ENCODE measurements at regions not wholly inside any gene's neighbourhood (a gene's known extent, or its start where the extent isn't known, plus 50 kb on each side); places are given as distances from the start of the nearest gene placed in this dataset.

DNA sequence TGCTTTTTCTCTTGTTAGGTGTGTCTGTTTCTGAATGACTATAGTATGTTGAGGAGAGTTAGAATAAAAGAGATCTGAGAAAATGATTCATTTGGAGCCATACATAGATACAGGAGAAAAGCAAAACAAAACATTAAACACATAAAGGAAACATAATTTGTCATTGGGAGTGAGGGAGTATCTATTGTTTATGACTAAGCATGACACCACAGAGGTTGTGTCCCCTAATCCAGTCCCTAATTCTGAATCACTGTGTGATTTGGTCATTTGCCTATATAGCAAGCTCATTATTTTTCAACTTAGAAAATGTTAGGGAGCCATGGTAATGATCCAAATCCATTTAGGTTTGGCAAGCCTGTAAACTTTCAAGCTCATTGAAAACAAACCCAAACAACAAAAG lies 132.3 kb upstream of the BMPER start:
- in situ Hi-C loops (cut with HindIII; ENCODE audit: low pct_unique_long_range_greater_than_20kb, low sequenced_read_pairs) (no loop called here), intact Hi-C loops (cut with micrococcal nuclease; ENCODE audit: unreplicated experiment) (no loop called here)
- ATAC-seq (no peak), DNase-seq (ENCODE audit: low read depth, low spot score) (no peak)
- ChIA-PET POLR2A (no interaction called here), CTCF (no interaction called here)
- Histone ChIP-seq H3K9me3 (ENCODE audit: control insufficient read depth, insufficient read depth, low read depth, low read length) (no peaks in the 10 kb centered on the region), H3K4me1 (ENCODE audit: control insufficient read depth, insufficient read depth, low read length) (no peaks in the 10 kb centered on the region), H3K36me3 (ENCODE audit: control insufficient read depth, insufficient read depth, low read length) (no peaks in the 10 kb centered on the region), H3K4me3 (ENCODE audit: low read depth in 2 of 2, low read length in 2 of 2) (no peak overlapping the region), H3K27me3 (ENCODE audit: control insufficient read depth, insufficient read depth, low read length) (no peaks in the 10 kb centered on the region), H3K27ac (ENCODE audit: low read length) (no peak overlapping the region)
- TF ChIP-seq TCF7L2 (IDR thresholded peaks at IDR 0.05; ENCODE audit: low read depth, low read length) = no peak
- TF ChIP-seq SIN3A (IDR thresholded peaks at IDR 0.05; ENCODE audit: borderline replicate concordance, insufficient read depth, low read depth, low read length) = no peak
- TF ChIP-seq POLR2AphosphoS5 (IDR thresholded peaks at IDR 0.05; ENCODE audit: low read depth, low read length) = no peak
- TF ChIP-seq, protein P1, sequence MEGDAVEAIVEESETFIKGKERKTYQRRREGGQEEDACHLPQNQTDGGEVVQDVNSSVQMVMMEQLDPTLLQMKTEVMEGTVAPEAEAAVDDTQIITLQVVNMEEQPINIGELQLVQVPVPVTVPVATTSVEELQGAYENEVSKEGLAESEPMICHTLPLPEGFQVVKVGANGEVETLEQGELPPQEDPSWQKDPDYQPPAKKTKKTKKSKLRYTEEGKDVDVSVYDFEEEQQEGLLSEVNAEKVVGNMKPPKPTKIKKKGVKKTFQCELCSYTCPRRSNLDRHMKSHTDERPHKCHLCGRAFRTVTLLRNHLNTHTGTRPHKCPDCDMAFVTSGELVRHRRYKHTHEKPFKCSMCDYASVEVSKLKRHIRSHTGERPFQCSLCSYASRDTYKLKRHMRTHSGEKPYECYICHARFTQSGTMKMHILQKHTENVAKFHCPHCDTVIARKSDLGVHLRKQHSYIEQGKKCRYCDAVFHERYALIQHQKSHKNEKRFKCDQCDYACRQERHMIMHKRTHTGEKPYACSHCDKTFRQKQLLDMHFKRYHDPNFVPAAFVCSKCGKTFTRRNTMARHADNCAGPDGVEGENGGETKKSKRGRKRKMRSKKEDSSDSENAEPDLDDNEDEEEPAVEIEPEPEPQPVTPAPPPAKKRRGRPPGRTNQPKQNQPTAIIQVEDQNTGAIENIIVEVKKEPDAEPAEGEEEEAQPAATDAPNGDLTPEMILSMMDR (IDR thresholded peaks at IDR 0.05) = no peak
- TF ChIP-seq, protein P2, sequence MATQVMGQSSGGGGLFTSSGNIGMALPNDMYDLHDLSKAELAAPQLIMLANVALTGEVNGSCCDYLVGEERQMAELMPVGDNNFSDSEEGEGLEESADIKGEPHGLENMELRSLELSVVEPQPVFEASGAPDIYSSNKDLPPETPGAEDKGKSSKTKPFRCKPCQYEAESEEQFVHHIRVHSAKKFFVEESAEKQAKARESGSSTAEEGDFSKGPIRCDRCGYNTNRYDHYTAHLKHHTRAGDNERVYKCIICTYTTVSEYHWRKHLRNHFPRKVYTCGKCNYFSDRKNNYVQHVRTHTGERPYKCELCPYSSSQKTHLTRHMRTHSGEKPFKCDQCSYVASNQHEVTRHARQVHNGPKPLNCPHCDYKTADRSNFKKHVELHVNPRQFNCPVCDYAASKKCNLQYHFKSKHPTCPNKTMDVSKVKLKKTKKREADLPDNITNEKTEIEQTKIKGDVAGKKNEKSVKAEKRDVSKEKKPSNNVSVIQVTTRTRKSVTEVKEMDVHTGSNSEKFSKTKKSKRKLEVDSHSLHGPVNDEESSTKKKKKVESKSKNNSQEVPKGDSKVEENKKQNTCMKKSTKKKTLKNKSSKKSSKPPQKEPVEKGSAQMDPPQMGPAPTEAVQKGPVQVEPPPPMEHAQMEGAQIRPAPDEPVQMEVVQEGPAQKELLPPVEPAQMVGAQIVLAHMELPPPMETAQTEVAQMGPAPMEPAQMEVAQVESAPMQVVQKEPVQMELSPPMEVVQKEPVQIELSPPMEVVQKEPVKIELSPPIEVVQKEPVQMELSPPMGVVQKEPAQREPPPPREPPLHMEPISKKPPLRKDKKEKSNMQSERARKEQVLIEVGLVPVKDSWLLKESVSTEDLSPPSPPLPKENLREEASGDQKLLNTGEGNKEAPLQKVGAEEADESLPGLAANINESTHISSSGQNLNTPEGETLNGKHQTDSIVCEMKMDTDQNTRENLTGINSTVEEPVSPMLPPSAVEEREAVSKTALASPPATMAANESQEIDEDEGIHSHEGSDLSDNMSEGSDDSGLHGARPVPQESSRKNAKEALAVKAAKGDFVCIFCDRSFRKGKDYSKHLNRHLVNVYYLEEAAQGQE (IDR thresholded peaks at IDR 0.05; ENCODE audit: insufficient read depth in 1 of 2, low read depth in 2 of 2, low read length in 1 of 2) = no peak
- no TSS peak for BruUV-seq (replicated peaks)

- DNase-seq (ENCODE audit: low read depth, low spot score) (no peak), ATAC-seq (no peak)
- Histone ChIP-seq H3K4me1 (ENCODE audit: control insufficient read depth, insufficient read depth, low read length) (no peaks in the 10 kb centered on the region), H3K9me3 (ENCODE audit: control insufficient read depth, insufficient read depth, low read depth, low read length) (no peaks in the 10 kb centered on the region), H3K4me3 (ENCODE audit: low read depth in 2 of 2, low read length in 2 of 2) (no peak overlapping the region), H3K27me3 (ENCODE audit: control insufficient read depth, insufficient read depth, low read length) (no peaks in the 10 kb centered on the region), H3K36me3 (ENCODE audit: control insufficient read depth, insufficient read depth, low read length) (no peaks in the 10 kb centered on the region), H3K27ac (ENCODE audit: low read length) (no peak overlapping the region)
- TF ChIP-seq, protein P1 (IDR thresholded peaks at IDR 0.05) = no peak
- no peak for TF ChIP-seq SIN3A (IDR thresholded peaks at IDR 0.05; ENCODE audit: borderline replicate concordance, insufficient read depth, low read depth, low read length)
- TF ChIP-seq TCF7L2 (IDR thresholded peaks at IDR 0.05; ENCODE audit: low read depth, low read length) = no peak
- no peak for TF ChIP-seq POLR2AphosphoS5 (IDR thresholded peaks at IDR 0.05; ENCODE audit: low read depth, low read length)
- TF ChIP-seq, protein P2 (IDR thresholded peaks at IDR 0.05; ENCODE audit: insufficient read depth in 1 of 2, low read depth in 2 of 2, low read length in 1 of 2) = no peak
- in situ Hi-C loops (cut with HindIII; ENCODE audit: low pct_unique_long_range_greater_than_20kb, low sequenced_read_pairs) (no loop called here), intact Hi-C loops (cut with micrococcal nuclease; ENCODE audit: unreplicated experiment) (no loop called here)
- POLR2A ChIA-PET = no interaction called here
- CTCF ChIA-PET = no interaction called here
- no TSS peak for BruUV-seq (replicated peaks)
These were observed 130.4 kb upstream of the BMPER start for GRCh38 chr7:33774762-33775523.
